GM12878 (cell line): ENCODE measurements at regions not wholly inside any gene's neighbourhood (a gene's known extent, or its start where the extent isn't known, plus 50 kb on each side); places are given as distances from the start of the nearest gene placed in this dataset.

ENCODE experiments used
- ATAC-seq: fragments of 200-7000 bp; cut with Tn5 transposase; 3 replicates; pipeline ENCODE4 v1.9.1; 2020; ENCODE audit warnings: mild to moderate bottlenecking, moderate library complexity
- BruUV-seq: library from RNA; stranded (reverse); fragments of 400-500 nt; replicated peaks from 2 replicates; lab custom pipeline; 2021; lab: Mats Ljungman, UMichigan
- CTCF ChIA-PET: fragments of 300-600 bp; sonication (Branson Sonifier 250); formaldehyde crosslinking; extraction: SDS; loops from one replicate; lab custom pipeline; 2021; ENCODE audit warnings: inconsistent platforms; lab: Yijun Ruan, JAX
- POLR2A ChIA-PET: fragments of 350-600 bp; formaldehyde crosslinking; extraction: SDS; loops from one replicate; lab custom pipeline; 2021; ENCODE audit warnings: inconsistent platforms; lab: Charles Lee
- RAD21 ChIA-PET: fragments of 300-600 bp; sonication (Branson Sonifier 250); formaldehyde crosslinking; loops from one replicate; lab custom pipeline; 2023; ENCODE audit warnings: antibody characterized with exemption; ENCODE audit not compliant: unreplicated experiment; lab: Charles Lee
- SMC1A ChIA-PET: fragments of 300-600 bp; sonication (Branson Sonifier 250); formaldehyde crosslinking; loops from one replicate; lab custom pipeline; 2023; ENCODE audit not compliant: unreplicated experiment, uncharacterized antibody; lab: Charles Lee
- DNase-seq: peaks from one replicate; pipeline ENCODE4 v3.0.0-alpha.2; 2011; ENCODE audit warnings: low read depth, low spot score
- FAIRE-seq: peaks from 3 replicates; lab custom pipeline; 2011; peaks lifted over from hg19 to GRCh38; lab: Jason Lieb, UNC
- H2AFZ ChIP-seq: 2 replicates; pipeline ENCODE4 v1.6.0; 2011; ENCODE audit warnings: low read depth, low read length, control low read depth; ENCODE audit not compliant: control insufficient read depth
- H3K27ac ChIP-seq: 2 replicates; pipeline ENCODE4 v1.5.1; 2011; ENCODE audit warnings: control low read depth; ENCODE audit not compliant: control insufficient read depth, insufficient read depth
- H3K27me3 ChIP-seq, 2 experiments: replicated peaks in 1 of 2; 2 replicates each; pipeline versions ENCODE4 v1.6.0 to v1.6.1; 2011; ENCODE audit warnings: low read length in 1 of 2; ENCODE audit not compliant: control insufficient read depth in 2 of 2, insufficient read depth in 2 of 2
- H3K36me3 ChIP-seq, 2 experiments: 2 replicates each; pipeline ENCODE4 v1.5.1; 2011; ENCODE audit warnings: low read length in 1 of 2; ENCODE audit not compliant: control insufficient read depth in 2 of 2, insufficient read depth in 2 of 2
- H3K4me1 ChIP-seq: 2 replicates; pipeline ENCODE4 v1.6.1; 2011; ENCODE audit warnings: mild to moderate bottlenecking, low read length, moderate library complexity, mixed read lengths; ENCODE audit not compliant: control insufficient read depth, insufficient read depth
- H3K4me2 ChIP-seq: 2 replicates; pipeline ENCODE4 v1.6.0; 2011; ENCODE audit warnings: control low read depth; ENCODE audit not compliant: control insufficient read depth, insufficient read depth
- H3K4me3 ChIP-seq: fragments of 200-600 bp; sonication (generic); 2 replicates; pipeline ENCODE4 v1.5.1; 2016
- H3K79me2 ChIP-seq: 2 replicates; pipeline ENCODE4 v1.6.0; 2011; ENCODE audit warnings: low read length; ENCODE audit not compliant: control insufficient read depth, insufficient read depth
- H3K9ac ChIP-seq: 2 replicates; pipeline ENCODE4 v1.8.0; 2011; ENCODE audit warnings: low read length, control low read depth, mixed read lengths; ENCODE audit not compliant: control insufficient read depth, insufficient read depth
- H3K9me3 ChIP-seq: replicated peaks from 3 replicates; pipeline ENCODE4 v1.5.1; 2011; ENCODE audit warnings: mild to moderate bottlenecking, low read length; ENCODE audit not compliant: control insufficient read depth, insufficient read depth
- H4K20me1 ChIP-seq: 2 replicates; pipeline ENCODE4 v1.6.0; 2011; ENCODE audit not compliant: control insufficient read depth, insufficient read depth
- FOXM1 ChIP-seq: IDR thresholded peaks from 2 replicates; pipeline ENCODE4 v1.6.1; 2012; ENCODE audit warnings: low read depth, mild to moderate bottlenecking, inconsistent platforms, low read length, moderate library complexity
- KLF5 ChIP-seq: fragments of 450-650 bp; IDR thresholded peaks from 2 replicates; pipeline ENCODE4 v1.6.1; 2014; ENCODE audit warnings: mild to moderate bottlenecking; ENCODE audit not compliant: partially characterized antibody
- MEF2B ChIP-seq: fragments of 450-650 bp; IDR thresholded peaks from 2 replicates; pipeline ENCODE4 v1.6.1; 2018; ENCODE audit warnings: mild to moderate bottlenecking, moderate library complexity; ENCODE audit not compliant: partially characterized antibody, poor library complexity, severe bottlenecking
- MYB ChIP-seq: fragments of 150-350 bp; IDR thresholded peaks from 2 replicates; pipeline ENCODE4 v1.6.1; 2014; ENCODE audit warnings: mild to moderate bottlenecking, low read depth, low read length, borderline replicate concordance
- SIX5 ChIP-seq: IDR thresholded peaks from 2 replicates; pipeline ENCODE4 v1.6.1; 2011; ENCODE audit warnings: mild to moderate bottlenecking, low read depth, low read length, moderate library complexity; ENCODE audit not compliant: severe bottlenecking
- SREBF1 ChIP-seq: IDR thresholded peaks from 2 replicates; pipeline ENCODE4 v1.6.1; 2012; ENCODE audit warnings: mild to moderate bottlenecking, low read length
- STAT1 ChIP-seq: fragments of 450-650 bp; conservative IDR thresholded peaks from 2 replicates; pipeline ENCODE4 v1.6.1; 2014; ENCODE audit warnings: antibody characterized with exemption, mild to moderate bottlenecking
- ZBTB40 ChIP-seq: fragments of 450-650 bp; IDR thresholded peaks from 2 replicates; pipeline ENCODE4 v1.6.1; 2016; ENCODE audit warnings: mild to moderate bottlenecking, moderate library complexity, borderline replicate concordance
- WGBS: methylation state at CpG from one replicate; pipeline ENCODE4 v1.1.6; 2016; ENCODE audit warnings: low lambda C conversion rate; ENCODE audit not compliant: insufficient replicate concordance, insufficient coverage; ENCODE audit errors: missing lambda C conversion rate; 5-methylcytosine and 5-hydroxymethylcytosine counted together
- in situ Hi-C: fragments of 300-500 bp; cut with MboI; formaldehyde crosslinking; loops from 9 replicates; pipeline ENCODE4 v1.14.3; 2018; ENCODE audit warnings: mixed read lengths
- intact Hi-C: fragments of 100-400 bp; cut with micrococcal nuclease; formaldehyde crosslinking; loops from one replicate; pipeline ENCODE4 v1.14.2; 2022; ENCODE audit not compliant: unreplicated experiment
- TF ChIP-seq, protein P1 (sequence below): IDR thresholded peaks from 2 replicates; pipeline ENCODE4 v1.6.1; 2012; ENCODE audit warnings: low read depth, low read length, improper control_type of control experiment
- TF ChIP-seq, protein P2 (sequence below): fragments of 450-650 bp; formaldehyde crosslinking; IDR thresholded peaks from 2 replicates; pipeline ENCODE4 v1.4.0; 2022; ENCODE audit warnings: mild to moderate bottlenecking, moderate library complexity
- TF ChIP-seq, protein P3 (sequence below): fragments of 450-650 bp; IDR thresholded peaks from 2 replicates; pipeline ENCODE4 v1.6.1; 2017; ENCODE audit warnings: mild to moderate bottlenecking, moderate library complexity

DNA sequence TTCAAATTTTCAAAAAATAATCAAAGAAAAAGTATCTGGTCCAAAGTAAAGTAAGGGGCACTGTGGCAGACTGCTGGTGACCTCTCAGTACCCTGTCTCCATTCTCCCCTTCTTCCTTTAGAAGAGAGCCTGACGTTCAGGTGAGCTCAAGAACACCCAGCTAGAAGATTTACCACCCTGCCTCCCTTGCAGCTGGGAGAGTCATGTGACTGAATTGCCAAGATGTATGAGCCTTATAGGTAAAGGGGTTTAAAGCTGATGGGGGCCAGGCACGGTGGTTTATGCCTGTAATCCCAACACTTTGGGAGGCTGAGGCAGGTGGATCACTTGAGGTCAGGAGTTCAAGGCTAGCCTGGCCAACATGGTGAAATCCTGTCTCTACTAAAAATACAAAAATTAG lies 86.3 kb upstream of the NANOS1 start:
- no TSS peak for BruUV-seq
- DNase-seq = no peak
- H3K36me3 ChIP-seq = no peaks in the 10 kb centered on the region
- no peaks in the 10 kb centered on the region for H3K79me2 ChIP-seq
- WGBS = 0% methylated on average over 2 of the region's 2 CpGs
- intact Hi-C loops (no loop called here), in situ Hi-C loops (no loop called here)
- no peaks in the 10 kb centered on the region; the same call in 2 of the 3 replicates for H3K9me3 ChIP-seq
- no peak for FAIRE-seq
- CTCF ChIA-PET = no interaction called here
- no peak overlapping the region for H3K4me2 ChIP-seq
- peaks cover 0 to 2% of the 10 kb centered on the region in 2 experiments; a peak in 2 of 4 replicates for H3K27me3 ChIP-seq
- no peak overlapping the region for H3K27ac ChIP-seq
- RAD21 ChIA-PET = no interaction called here
- no peak for ATAC-seq
- SMC1A ChIA-PET = no interaction called here
- POLR2A ChIA-PET = no interaction called here
- H3K9ac ChIP-seq = no peak overlapping the region
- H2AFZ ChIP-seq = no peak overlapping the region
- no peaks in the 10 kb centered on the region for H3K4me1 ChIP-seq
- H3K4me3 ChIP-seq = no peak overlapping the region
- no peaks in the 10 kb centered on the region for H4K20me1 ChIP-seq
- TF ChIP-seq FOXM1 (no peak), SREBF1 (no peak), ZBTB40 (no peak), KLF5 (no peak), MEF2B (no peak), SIX5 (no peak), MYB (no peak), STAT1 (no peak)
- TF ChIP-seq, protein P1, sequence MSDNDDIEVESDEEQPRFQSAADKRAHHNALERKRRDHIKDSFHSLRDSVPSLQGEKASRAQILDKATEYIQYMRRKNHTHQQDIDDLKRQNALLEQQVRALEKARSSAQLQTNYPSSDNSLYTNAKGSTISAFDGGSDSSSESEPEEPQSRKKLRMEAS = no peak
- TF ChIP-seq, protein P2, sequence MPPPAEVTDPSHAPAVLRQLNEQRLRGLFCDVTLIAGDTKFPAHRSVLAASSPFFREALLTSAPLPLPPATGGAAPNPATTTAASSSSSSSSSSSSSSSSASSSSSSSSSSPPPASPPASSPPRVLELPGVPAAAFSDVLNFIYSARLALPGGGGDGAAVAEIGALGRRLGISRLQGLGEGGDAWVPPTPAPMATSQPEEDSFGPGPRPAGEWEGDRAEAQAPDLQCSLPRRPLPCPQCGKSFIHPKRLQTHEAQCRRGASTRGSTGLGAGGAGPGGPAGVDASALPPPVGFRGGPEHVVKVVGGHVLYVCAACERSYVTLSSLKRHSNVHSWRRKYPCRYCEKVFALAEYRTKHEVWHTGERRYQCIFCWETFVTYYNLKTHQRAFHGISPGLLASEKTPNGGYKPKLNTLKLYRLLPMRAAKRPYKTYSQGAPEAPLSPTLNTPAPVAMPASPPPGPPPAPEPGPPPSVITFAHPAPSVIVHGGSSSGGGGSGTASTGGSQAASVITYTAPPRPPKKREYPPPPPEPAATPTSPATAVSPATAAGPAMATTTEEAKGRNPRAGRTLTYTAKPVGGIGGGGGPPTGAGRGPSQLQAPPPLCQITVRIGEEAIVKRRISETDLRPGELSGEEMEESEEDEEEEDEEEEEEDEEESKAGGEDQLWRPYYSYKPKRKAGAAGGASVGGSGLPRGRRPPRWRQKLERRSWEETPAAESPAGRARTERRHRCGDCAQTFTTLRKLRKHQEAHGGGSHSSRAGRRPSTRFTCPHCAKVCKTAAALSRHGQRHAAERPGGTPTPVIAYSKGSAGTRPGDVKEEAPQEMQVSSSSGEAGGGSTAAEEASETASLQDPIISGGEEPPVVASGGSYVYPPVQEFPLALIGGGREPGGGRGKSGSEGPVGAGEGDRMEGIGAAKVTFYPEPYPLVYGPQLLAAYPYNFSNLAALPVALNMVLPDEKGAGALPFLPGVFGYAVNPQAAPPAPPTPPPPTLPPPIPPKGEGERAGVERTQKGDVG (CRISPR knock-in tag) = no peak
- TF ChIP-seq, protein P3, sequence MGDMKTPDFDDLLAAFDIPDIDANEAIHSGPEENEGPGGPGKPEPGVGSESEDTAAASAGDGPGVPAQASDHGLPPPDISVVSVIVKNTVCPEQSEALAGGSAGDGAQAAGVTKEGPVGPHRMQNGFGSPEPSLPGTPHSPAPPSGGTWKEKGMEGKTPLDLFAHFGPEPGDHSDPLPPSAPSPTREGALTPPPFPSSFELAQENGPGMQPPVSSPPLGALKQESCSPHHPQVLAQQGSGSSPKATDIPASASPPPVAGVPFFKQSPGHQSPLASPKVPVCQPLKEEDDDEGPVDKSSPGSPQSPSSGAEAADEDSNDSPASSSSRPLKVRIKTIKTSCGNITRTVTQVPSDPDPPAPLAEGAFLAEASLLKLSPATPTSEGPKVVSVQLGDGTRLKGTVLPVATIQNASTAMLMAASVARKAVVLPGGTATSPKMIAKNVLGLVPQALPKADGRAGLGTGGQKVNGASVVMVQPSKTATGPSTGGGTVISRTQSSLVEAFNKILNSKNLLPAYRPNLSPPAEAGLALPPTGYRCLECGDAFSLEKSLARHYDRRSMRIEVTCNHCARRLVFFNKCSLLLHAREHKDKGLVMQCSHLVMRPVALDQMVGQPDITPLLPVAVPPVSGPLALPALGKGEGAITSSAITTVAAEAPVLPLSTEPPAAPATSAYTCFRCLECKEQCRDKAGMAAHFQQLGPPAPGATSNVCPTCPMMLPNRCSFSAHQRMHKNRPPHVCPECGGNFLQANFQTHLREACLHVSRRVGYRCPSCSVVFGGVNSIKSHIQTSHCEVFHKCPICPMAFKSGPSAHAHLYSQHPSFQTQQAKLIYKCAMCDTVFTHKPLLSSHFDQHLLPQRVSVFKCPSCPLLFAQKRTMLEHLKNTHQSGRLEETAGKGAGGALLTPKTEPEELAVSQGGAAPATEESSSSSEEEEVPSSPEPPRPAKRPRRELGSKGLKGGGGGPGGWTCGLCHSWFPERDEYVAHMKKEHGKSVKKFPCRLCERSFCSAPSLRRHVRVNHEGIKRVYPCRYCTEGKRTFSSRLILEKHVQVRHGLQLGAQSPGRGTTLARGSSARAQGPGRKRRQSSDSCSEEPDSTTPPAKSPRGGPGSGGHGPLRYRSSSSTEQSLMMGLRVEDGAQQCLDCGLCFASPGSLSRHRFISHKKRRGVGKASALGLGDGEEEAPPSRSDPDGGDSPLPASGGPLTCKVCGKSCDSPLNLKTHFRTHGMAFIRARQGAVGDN = no peak
